Right ventricle myocardium superior (tissue), 1 donor: ENCODE measurements at regions not wholly inside any gene's neighbourhood (a gene's known extent, or its start where the extent isn't known, plus 50 kb on each side); places are given as distances from the start of the nearest gene placed in this dataset.

Source experiments
- ATAC-seq: fragments of 200-7000 bp; cut with Tn5 transposase; one replicate; pipeline ENCODE4 v1.9.1; 2020; ENCODE audit warnings: mild to moderate bottlenecking; ENCODE audit not compliant: poor library complexity
- DNase-seq: peaks from one replicate; pipeline ENCODE4 v3.0.0-alpha.2; 2020
- intact Hi-C: fragments of 100-400 bp; cut with DNase I; formaldehyde crosslinking; loops from one replicate; pipeline ENCODE4 v1.11.2; 2022
- donor health status: DM: no; HTN: yes; CAD: no; lungs with severe emphysema.

DNA sequence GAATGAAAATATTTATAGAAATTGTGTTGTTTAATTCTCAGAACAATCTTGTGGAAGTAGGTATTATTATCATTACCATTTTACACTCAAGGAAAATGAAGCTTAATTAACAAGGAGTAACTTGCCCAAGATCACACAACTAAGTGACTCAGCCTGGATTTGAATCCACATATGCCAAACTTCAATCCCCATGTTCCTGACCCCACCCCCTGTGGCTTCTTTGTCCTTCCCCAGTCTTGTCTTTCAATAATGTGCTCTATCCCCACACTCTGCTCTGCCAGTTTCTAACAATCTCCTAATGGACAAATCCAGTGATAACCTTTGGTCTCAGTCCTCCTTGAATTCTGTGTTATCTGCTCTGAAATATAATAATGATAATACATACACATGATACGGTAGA is 355.2 kb downstream of the BMP4 start:
- intact Hi-C loops = no loop called here
- no peak for ATAC-seq
- no peak for DNase-seq

DNA sequence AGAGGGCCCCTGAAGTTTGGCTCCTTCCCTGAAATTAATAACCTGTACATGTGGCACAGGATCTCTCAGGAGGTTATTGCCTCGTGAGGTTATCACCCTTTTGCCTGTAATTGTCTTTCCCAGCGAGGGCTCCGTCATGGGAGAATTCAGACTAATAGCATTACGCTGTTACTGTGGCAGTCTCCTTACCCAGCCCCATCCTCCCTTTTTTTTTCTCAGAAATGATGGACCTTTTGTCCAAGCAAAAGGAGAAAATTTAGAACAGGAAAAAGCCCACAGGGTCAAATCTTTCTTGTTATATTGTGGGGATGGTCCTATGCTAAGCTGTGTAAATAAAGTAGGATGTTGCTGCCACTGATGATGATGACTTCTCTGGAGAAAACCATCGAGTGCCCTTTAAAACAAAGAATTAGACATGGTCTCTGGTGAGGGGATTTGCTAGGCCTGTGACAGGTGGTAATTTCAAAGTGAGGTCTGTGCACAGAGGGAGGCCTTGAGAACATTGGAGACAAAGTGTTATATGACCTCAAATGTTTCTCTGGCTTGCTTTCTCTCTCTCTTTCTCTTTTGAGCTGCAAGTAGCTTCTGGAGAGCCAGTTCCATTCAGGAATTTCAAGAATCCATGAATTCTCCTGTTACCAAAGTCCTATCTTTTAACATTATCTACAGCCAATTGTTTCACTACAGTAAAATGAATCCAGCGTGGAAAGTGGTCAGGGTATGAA is 357.2 kb downstream of the BMP4 start:
- no peak for DNase-seq
- ATAC-seq = no peak
- intact Hi-C loops = no loop called here

DNA sequence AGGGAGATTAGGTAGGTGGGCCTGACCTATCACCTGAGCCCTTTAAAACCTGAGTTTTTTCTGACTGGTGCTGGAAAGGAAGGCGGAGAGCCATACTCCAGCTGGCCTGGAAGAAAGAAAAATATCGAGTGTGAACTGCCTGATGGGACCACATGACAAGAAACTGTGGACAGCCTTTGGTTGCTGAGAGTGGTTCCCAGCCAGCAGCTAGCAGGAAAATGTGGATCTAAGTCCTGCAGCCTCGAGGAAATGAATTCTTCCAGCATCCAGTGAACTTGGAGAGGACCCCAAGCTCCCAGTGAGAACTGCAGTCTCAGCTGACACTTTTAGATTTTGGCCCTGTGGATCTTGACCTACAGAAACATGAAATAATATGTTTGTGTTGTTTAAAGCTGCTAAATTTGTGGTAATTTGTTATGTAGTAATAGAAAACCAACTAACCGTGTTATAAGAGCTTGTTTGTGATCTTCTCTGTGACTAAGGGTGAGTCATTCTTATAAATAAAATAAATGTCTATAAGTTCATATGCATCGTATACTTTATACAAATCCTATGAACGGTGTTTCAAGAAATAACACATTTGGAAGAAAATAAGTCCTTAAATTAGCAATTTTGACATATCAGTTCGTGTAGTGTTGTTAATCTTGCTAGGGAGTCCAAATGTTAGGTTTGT is 359.6 kb downstream of the BMP4 start:
- intact Hi-C loops = no loop called here
- DNase-seq (no peak), ATAC-seq (no peak)

DNA sequence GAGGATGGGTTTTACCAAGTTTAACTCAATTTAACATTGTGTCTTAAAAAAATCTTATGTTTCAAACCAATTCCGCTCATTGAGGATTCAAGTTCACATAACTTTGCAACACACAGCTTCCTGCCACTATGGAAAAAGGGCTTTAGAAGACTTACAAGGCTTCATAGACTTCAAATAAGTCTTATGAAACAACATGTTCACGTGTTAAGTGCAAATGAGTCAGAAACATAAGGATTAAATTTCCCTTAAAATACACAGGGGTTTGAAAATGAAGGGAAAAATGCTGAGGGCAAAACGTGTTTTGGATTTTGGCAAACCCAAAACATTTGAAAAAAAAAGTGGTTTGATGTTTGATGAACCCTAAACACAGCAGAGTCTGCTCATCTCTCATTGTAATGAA is 364.8 kb downstream of the BMP4 start:
- ATAC-seq (no peak), DNase-seq (no peak)
- intact Hi-C loops = no loop called here

DNA sequence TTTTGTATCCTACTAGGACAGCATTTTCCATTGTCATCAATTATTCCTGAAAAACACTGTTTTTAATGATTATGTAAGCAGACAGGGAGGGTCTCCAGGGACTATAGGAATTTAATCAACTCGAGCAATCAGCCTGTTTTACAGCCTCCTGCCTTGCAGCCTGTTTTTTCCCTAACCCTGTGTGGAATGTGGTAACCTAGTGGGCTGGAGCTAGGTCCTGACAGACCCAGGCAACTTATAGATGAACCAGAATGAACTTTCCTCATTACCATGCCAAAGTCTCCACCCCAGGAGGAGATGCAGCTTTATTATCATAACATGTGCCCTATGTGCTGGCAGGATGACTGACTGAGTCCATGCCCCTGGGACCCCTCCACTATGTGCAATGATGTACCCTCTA is 375.1 kb downstream of the BMP4 start:
- intact Hi-C loops = no loop called here
- DNase-seq (no peak), ATAC-seq (no peak)

DNA sequence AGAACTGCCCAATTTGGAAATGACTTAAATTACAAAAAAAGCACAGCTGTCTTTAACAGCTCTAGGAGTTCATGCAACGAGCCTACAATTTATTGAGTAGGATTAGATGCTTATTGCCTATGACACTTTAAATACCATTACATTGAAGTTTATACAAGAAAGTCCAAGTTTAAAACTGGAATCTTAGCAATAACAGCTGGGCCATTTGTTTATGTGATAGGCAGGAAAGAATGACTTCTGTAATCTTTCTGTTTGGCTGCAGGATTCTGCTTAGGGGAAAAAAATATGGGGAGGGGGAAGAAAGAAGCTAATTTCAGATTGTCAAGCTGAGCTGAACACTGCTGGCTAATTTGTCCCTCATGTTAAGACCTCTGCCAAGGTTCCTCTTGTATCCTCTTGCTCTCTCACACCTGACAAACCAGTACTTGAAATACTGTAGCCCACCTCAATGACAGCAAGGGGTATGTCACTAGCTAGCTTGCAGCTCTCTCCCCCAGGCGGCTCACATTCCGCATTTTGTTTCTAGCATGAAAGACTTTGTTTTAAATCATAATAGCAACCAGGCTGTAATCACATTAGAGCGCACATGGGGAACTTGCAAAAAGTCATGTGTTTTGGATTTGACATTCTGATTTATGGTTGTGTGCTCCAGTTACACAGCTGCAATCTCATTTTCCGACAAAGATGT is 384.8 kb downstream of the BMP4 start:
- DNase-seq = no peak
- intact Hi-C loops = no loop called here
- no peak for ATAC-seq

DNA sequence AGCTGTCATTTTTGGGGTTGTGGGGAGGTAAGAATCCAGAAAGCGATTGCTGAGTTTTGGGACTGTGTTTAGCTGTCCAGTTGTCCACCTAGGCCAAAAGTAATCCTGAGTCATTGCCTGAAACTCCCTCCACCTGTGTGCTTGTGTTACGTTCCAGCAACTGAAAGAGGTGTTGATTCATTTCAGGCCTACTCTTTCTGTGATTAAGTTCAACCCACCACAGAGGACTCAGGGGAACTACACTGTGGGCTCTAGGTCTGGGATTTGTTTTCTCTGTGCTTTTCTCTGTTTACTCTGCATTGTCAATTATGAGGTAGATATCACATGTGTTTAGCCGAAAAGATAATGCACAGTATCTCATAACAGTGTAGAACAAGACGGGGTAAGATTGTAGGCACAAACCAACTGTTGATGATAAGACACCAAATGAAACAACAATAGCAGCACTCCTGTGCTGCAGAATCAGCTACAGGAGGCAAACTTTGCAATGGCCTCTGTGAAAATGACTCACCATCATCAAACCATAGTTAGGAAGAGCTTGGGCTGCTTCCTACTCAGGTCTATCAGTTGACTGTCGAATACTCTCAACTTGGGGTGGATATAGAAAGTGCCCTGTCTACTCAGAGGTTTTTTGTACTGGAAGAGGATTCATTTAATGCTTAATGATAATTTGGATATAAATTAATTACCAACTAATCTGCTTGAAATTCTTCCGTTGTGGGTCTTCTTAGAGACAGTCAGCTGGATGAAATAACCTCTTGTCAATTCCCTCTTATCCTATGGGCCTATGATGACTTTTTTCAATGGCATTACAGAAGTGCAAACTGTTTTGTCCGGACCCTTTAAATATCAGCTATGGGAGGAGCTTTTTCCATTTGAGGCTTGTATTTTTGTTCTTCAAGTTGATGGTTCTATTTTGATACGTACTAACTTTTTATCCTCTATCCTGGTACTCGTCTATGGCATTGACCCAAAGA is 385.9 kb downstream of the BMP4 start:
- DNase-seq (no peak), ATAC-seq (no peak)
- intact Hi-C loops = no loop called here

DNA sequence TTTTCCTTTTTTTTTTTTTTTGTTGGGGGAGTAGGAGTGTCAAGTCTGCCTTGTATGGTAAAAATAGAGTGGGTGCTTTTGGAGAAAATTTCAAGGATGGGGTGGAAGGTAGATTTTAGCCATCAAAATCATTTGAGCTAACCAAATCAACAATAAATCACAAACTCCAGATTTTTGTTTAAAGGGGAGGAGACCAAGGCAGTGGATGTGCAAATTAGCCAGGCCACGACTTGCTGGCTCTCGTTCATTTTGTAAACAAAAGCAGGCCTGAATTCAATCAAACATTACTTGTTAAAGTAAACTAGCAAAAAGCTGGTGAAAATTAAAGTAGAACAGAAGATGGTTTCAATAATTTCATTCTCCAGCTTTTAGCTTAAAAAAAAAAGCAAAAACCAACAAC is 387.2 kb downstream of the BMP4 start:
- intact Hi-C loops = no loop called here
- ATAC-seq (no peak), DNase-seq (no peak)

DNA sequence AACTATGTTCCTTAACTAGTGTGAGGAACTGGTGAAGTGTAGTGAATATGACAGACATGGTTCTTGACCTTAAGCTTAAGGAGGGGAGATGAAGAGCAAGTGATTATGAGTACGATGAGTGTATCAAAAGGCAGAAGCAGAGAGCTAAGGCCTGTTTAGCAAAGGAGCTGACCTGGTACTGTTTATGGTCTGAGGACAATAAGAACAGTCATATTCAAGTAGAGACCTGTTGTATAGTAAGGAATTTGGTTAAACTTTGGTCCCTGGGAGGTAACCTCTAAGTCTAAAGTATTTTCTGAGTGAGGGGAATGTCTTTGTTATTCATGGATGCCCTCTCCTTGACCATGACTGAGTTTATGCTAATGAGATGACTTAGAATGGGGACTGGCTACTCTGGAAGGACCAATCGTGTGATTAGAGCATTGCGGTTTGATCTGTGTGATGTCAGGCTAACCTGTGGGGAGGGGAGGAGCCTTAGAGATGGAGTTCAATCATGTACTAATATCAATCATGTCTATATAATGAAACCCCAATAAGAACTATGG is 389.3 kb downstream of the BMP4 start:
- DNase-seq = no peak
- intact Hi-C loops = no loop called here
- no peak for ATAC-seq

DNA sequence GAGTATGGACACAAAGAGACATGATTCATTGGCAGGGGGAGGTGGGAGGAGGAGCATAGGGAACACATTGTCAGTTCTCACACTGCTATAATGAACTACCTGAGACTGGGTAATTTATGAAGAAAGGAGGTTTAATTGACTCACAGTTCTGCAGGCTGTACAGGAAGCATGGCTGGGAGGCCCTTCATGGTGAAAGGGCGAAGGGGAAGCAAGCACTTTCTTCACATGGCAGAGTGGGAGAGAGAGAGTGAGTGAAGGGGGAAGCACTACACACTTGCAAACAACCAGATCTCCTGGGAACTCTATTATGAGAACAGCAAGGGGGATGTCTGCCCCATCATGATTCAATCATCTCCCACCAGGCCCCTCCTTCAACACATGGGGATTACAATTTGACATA is 391.8 kb downstream of the BMP4 start:
- intact Hi-C loops = no loop called here
- no peak for ATAC-seq
- DNase-seq = no peak

DNA sequence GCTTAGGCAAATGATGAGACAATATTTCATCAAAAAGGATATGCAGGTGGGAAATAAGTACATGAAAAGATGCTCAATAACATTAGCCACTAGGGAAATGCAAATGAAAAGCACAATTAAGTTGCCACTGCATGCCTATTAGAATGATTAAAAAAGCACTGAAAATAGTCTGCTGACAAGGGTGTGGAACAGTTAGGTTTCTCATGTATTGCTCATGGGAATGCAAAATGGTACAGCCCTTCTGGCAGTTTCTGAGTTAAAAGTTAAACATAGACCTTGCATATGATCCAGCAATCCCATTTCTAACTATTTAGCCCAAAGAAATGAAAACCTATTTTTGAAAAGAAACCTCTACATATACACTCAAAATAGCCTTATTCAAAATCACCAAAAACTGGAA is 393.0 kb downstream of the BMP4 start:
- intact Hi-C loops = no loop called here
- DNase-seq (no peak), ATAC-seq (no peak)

DNA sequence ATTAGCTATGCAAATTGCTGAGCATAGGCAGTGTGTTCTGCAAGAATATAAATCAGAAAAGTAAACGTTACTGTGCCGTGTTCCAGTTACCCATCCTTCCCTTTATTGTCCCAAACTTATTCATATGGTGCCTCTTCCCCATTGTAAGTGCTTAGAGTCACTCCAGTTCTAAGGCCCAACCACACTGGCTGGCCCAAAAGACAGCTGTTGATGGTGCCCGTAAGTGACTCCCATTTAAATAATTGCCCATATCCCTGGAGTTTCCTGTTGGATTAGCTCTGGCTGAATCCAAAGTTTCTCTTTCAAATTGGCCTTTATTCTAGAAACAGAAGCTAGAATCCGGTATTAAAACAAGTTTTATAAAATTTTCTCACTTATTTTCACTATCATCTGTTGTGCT is 400.1 kb upstream of the DDHD1 start:
- intact Hi-C loops = no loop called here

DNA sequence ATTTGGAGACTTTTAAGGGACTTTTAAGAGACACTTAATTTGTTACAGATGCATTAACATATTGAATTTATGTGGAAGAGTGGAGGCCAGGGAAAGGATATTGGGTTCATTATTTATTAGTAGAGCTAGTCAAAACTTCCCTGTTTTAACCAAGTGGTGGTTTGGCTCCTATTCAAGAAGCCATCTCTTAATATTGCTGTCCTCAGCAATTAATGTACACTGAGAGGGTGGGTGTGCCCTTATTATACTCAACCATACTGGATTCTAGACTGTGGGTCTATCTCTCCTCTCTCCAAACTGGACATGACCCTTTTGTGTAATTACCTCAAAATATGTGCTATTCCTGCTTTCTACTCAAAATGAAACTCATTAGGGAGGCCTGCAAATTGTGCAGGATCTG is 398.7 kb upstream of the DDHD1 start:
- no peak for DNase-seq
- ATAC-seq = no peak
- intact Hi-C loops = no loop called here

More for the DNA sequence above, 400.1 kb upstream of the DDHD1 start:
- ATAC-seq (no peak), DNase-seq (no peak)

DNA sequence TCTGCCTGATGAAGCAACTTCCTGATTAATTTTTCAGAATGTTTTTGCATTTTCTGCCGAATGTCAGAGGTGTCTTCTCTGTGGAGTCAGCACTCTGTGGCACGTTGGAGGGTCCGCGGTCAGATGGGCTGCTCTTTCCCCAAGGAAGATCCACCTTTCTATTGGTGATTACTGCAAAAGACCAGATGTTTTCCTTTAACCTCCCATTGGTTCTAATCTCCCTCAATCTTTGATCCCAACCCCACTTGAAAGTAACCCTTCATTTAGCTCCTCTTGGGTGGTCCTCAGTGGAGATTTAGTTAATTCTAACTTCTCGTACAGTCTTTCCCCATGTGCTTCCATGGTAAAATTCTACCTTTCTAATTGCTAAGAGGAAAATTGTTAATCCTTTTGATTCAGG is 397.7 kb upstream of the DDHD1 start:
- ATAC-seq = no peak
- no peak for DNase-seq
- intact Hi-C loops = no loop called here

DNA sequence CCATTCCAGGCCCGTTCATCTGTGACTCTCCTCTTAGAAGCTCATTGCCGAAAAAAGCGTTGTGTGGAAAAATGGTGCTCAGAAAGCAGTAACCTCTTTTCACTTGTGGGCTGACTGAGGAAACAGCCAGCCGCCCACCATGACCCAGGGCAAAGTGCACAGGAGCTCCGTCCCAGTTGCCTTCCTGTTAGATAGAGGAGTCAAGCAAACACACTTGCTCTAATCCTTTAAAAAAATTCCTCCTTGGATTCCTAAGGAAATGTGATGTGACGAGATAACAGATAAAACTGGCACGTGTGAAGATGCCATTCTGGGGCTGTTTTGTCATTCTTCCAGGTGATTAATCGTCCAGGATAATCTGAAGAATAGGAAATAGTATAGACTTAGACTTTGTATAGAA is 396.8 kb upstream of the DDHD1 start:
- DNase-seq = no peak
- no peak for ATAC-seq
- intact Hi-C loops = loop anchor here (10.0 kb wide), 1 partner anchor 405 kb away; the partner anchor contains the start of gene BMP4

DNA sequence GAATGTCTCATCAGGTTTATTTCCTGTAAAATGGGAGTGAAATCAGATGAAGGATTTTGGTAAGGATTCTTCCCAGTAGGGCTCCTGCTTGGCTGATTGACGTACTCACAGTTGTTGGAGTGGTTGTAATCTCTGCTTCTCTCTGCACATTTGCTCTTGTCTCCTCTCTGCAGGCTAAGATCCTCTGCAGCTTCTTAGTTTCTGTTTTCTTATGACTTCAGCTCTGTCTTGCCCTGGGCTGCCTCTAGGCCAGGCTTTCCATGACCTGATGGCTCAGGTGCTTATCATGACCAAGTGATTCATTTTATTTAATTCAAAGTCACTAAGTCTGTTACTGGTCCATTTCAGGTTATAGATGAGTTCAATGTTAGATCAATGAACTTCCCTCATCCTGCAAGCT is 394.5 kb upstream of the DDHD1 start:
- DNase-seq (no peak), ATAC-seq (no peak)
- intact Hi-C loops = loop anchor here (10.0 kb wide), 1 partner anchor 407 kb away; the partner anchor contains the start of gene BMP4

DNA sequence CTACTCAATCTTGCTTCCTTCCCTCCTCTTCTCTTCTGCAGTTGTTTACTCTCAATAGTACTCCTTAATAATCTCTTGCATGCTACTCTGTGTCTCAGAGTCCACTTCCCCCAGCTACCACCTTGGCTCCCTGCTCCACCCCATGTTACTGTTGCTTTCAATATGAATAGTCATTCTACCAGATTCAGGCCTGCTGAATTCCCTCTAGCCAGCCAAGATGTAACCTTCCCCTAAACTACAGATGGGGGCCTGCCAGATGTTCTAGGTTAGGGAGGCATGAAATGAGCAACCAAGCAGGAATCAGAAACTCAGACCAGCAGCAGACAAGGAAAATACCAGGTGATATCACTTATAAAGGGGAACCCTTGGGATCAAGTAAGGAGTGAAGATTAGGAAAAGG is 392.1 kb upstream of the DDHD1 start:
- DNase-seq (no peak), ATAC-seq (no peak)
- intact Hi-C loops = loop anchor here (10.0 kb wide), 1 partner anchor 410 kb away; the partner anchor contains the start of gene BMP4

DNA sequence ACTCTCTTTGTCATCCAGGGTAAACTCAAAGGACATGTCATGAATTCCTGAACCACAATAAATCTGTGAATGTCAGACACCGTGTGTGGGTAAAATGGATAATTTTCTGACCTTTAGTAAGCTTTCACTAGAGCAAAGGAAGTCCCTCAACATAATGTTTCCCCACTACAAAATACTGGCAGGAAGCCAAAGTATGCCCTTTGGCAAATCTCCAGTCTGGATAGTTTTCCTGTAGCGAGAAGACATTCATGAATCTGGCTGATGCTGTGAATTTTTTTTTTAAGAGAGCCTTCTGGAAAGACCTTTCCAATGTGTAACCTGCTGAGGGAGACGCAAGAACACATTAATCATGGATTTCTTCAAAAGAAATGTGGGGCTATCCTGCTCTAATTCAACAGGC is 389.6 kb upstream of the DDHD1 start:
- ATAC-seq = no peak
- no peak for DNase-seq
- intact Hi-C loops = loop anchor here (10.0 kb wide), 1 partner anchor 412 kb away; the partner anchor contains the start of gene BMP4
